HCT116 (cell line): ENCODE measurements at regions not wholly inside any gene's neighbourhood (a gene's known extent, or its start where the extent isn't known, plus 50 kb on each side); places are given as distances from the start of the nearest gene placed in this dataset.

ENCODE experiments used
- ATAC-seq: fragments of 200-7000 bp; cut with Tn5 transposase; 2 replicates; pipeline ENCODE4 v1.9.1; 2020; ENCODE audit warnings: mild to moderate bottlenecking, moderate library complexity
- BruUV-seq: library from RNA; stranded (reverse); fragments of 400-500 nt; replicated peaks from 2 replicates; lab custom pipeline; 2021; lab: Mats Ljungman, UMichigan
- CTCF ChIA-PET: fragments of 300-600 bp; sonication (Branson Sonifier 250); formaldehyde crosslinking; loops from one replicate; lab custom pipeline; 2021; ENCODE audit warnings: antibody characterized with exemption; lab: Charles Lee
- POLR2A ChIA-PET: fragments of 300-600, 350-600 bp; sonication (Branson Sonifier 250); formaldehyde crosslinking; loops from one replicate; lab custom pipeline; 2021; ENCODE audit warnings: antibody characterized with exemption; lab: Charles Lee
- RAD21 ChIA-PET, 2 experiments: fragments of 300-600 bp; sonication (Branson Sonifier 250); formaldehyde crosslinking; loops; one replicate each; lab custom pipeline; 2023; ENCODE audit warnings: low total read pairs in 2 of 2; ENCODE audit not compliant: uncharacterized antibody in 2 of 2, unreplicated experiment in 2 of 2, low non-redundant PET in 1 of 2; lab: Charles Lee
- DNase-seq: peaks from one replicate; pipeline ENCODE4 v3.0.0-alpha.2; 2010; ENCODE audit warnings: low read depth, low spot score
- H2AFZ ChIP-seq: fragments of 200-600 bp; shearing (Covaris generic), sonication (generic); 2 replicates; pipeline ENCODE4 v1.6.1; 2017; ENCODE audit warnings: low read depth, mixed run types, mixed read lengths, antibody characterized with exemption, low read length; ENCODE audit not compliant: poor library complexity, severe bottlenecking
- H3K27ac ChIP-seq: 2 replicates; pipeline ENCODE4 v1.5.1; 2012; ENCODE audit warnings: low read depth, low read length
- H3K27me3 ChIP-seq: fragments of 200-600 bp; sonication (generic); 2 replicates; pipeline ENCODE4 v1.6.1; 2016; ENCODE audit warnings: mixed run types, low read length, mixed read lengths; ENCODE audit not compliant: insufficient read depth
- H3K36me3 ChIP-seq, 2 experiments: fragments of 200-500 bp in 1 of 2; fragments of 200-600 bp in 1 of 2; sonication (Bioruptor generic) in 1 of 2; sonication (generic) in 1 of 2; 2 replicates each; pipeline versions ENCODE4 v1.5.1 to v1.6.1; 2014 to 2016; ENCODE audit warnings: low read length in 2 of 2, inconsistent platforms in 1 of 2, mixed read lengths in 1 of 2, mixed run types in 1 of 2; ENCODE audit not compliant: insufficient read depth in 2 of 2, control insufficient read depth in 1 of 2
- H3K4me1 ChIP-seq, 2 experiments: fragments of 200-600 bp in 1 of 2; sonication (generic) in 1 of 2; 2 replicates each; pipeline versions ENCODE4 v1.5.1 to v1.6.1; 2012 to 2017; ENCODE audit warnings: low read length in 2 of 2, inconsistent platforms in 1 of 2, mild to moderate bottlenecking in 1 of 2, mixed read lengths in 1 of 2, mixed run types in 1 of 2, moderate library complexity in 1 of 2; ENCODE audit not compliant: insufficient read depth in 2 of 2, control insufficient read depth in 1 of 2
- H3K4me2 ChIP-seq: fragments of 200-600 bp; sonication (generic); 2 replicates; pipeline ENCODE4 v1.6.1; 2017; ENCODE audit warnings: mixed run types, low read length, mixed read lengths
- H3K4me3 ChIP-seq, 2 experiments: fragments of 200-600 bp in 1 of 2; sonication (generic) in 1 of 2; replicated peaks in 1 of 2; 2 replicates each; pipeline ENCODE4 v1.5.1; 2011 to 2016; ENCODE audit warnings: low read length in 2 of 2, control low read depth in 1 of 2, low read depth in 1 of 2, mild to moderate bottlenecking in 1 of 2, mixed read lengths in 1 of 2, mixed run types in 1 of 2
- H3K79me2 ChIP-seq: fragments of 200-600 bp; sonication (generic); 2 replicates; pipeline ENCODE4 v1.6.1; 2017; ENCODE audit warnings: mild to moderate bottlenecking, mixed run types, low read length, moderate library complexity, mixed read lengths; ENCODE audit not compliant: insufficient read depth
- H3K9ac ChIP-seq: fragments of 200-600 bp; sonication (generic); 2 replicates; pipeline ENCODE4 v1.6.1; 2016; ENCODE audit warnings: low read length, mixed read lengths
- H3K9me2 ChIP-seq: fragments of 200-600 bp; sonication (generic), shearing (Covaris generic); 2 replicates; pipeline ENCODE4 v1.6.1; 2017; ENCODE audit warnings: mixed run types, mild to moderate bottlenecking, moderate library complexity; ENCODE audit not compliant: insufficient read depth
- H3K9me3 ChIP-seq, 2 experiments: fragments of 200-500 bp in 1 of 2; fragments of 200-600 bp in 1 of 2; sonication (Bioruptor generic) in 1 of 2; sonication (generic) in 1 of 2; 2 replicates each; pipeline ENCODE4 v1.6.1; 2014 to 2017; ENCODE audit warnings: low read length in 2 of 2, mixed read lengths in 2 of 2, inconsistent platforms in 1 of 2, low read depth in 1 of 2, mild to moderate bottlenecking in 1 of 2, mixed run types in 1 of 2, moderate library complexity in 1 of 2; ENCODE audit not compliant: control insufficient read depth in 1 of 2, insufficient read depth in 1 of 2
- H4K20me1 ChIP-seq: fragments of 200-600 bp; sonication (generic), shearing (Covaris generic); 2 replicates; pipeline ENCODE4 v1.6.1; 2017; ENCODE audit warnings: mixed run types, mild to moderate bottlenecking, moderate library complexity; ENCODE audit not compliant: insufficient read depth
- ATF3 ChIP-seq: IDR thresholded peaks from 2 replicates; pipeline ENCODE4 v1.6.1; 2012
- CEBPB ChIP-seq: IDR thresholded peaks from 2 replicates; pipeline ENCODE4 v1.6.1; 2012; ENCODE audit warnings: low read depth
- EGR1 ChIP-seq: IDR thresholded peaks from 2 replicates; pipeline ENCODE4 v1.6.1; 2012; ENCODE audit warnings: low read depth
- ELF1 ChIP-seq: IDR thresholded peaks from 2 replicates; pipeline ENCODE4 v1.6.1; 2012; ENCODE audit warnings: low read depth, borderline replicate concordance
- EZH2phosphoT487 ChIP-seq: fragments of 200-600 bp; IDR thresholded peaks from 2 replicates; pipeline ENCODE4 v1.6.1; 2018; ENCODE audit warnings: antibody characterized with exemption, borderline replicate concordance
- FOSL1 ChIP-seq: IDR thresholded peaks from 2 replicates; pipeline ENCODE4 v1.6.1; 2012; ENCODE audit warnings: low read depth
- JUND ChIP-seq: IDR thresholded peaks from 2 replicates; pipeline ENCODE4 v1.6.1; 2012
- MAX ChIP-seq: IDR thresholded peaks from 2 replicates; pipeline ENCODE4 v1.6.1; 2012
- POLR2A ChIP-seq: IDR thresholded peaks from 2 replicates; pipeline ENCODE4 v1.7.0; 2011; ENCODE audit warnings: borderline replicate concordance; ENCODE audit not compliant: insufficient read depth, insufficient read length; ENCODE audit errors: extremely low read depth
- POLR2AphosphoS5 ChIP-seq: IDR thresholded peaks from 2 replicates; pipeline ENCODE4 v1.6.1; 2011; ENCODE audit warnings: mild to moderate bottlenecking, low read depth, low read length, moderate library complexity
- RAD21 ChIP-seq: IDR thresholded peaks from 2 replicates; pipeline ENCODE4 v1.6.1; 2012; ENCODE audit warnings: low read depth, mild to moderate bottlenecking
- SIN3A ChIP-seq: IDR thresholded peaks from 2 replicates; pipeline ENCODE4 v1.6.1; 2012; ENCODE audit warnings: low read depth
- SP1 ChIP-seq: IDR thresholded peaks from 2 replicates; pipeline ENCODE4 v1.6.1; 2012; ENCODE audit warnings: low read depth
- ZFX ChIP-seq: fragments of 450-650 bp; IDR thresholded peaks from 2 replicates; pipeline ENCODE4 v1.6.1; 2017
- ZNF274 ChIP-seq: fragments of 200-500 bp; sonication (Bioruptor generic); IDR thresholded peaks from 2 replicates; pipeline ENCODE4 v1.6.1; 2014; ENCODE audit warnings: mild to moderate bottlenecking, low read depth, low read length, inconsistent platforms
- intact Hi-C: fragments of 100-400 bp; cut with micrococcal nuclease; formaldehyde crosslinking; loops from 2 replicates; pipeline ENCODE4 v1.10.0; 2022
- TF ChIP-seq, protein P1 (sequence below): IDR thresholded peaks from 2 replicates; pipeline ENCODE4 v1.6.1; 2012; ENCODE audit warnings: low read depth

DNA sequence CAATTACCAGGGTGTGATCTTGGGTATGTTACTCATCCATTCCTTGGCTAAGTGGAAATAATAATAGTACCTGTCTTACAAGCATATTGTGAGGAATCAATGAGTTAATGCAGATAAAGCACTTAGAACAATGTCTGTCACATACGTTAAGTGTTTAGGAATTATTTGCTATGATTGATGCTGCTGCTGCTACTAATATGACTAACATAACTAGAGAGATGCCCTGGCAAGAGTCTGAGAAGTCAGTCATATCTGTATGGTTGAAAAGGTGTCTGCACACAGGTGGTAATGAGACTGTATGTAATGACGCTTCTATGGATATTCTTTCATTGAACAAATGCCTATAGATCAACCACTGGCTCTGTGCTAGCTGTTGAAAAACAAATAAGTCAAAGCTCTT lies 100.1 kb upstream of the PCGF5 start:
- Histone ChIP-seq H3K4me2 (no peak overlapping the region), H3K79me2 (no peaks in the 10 kb centered on the region), H3K36me3 (no peaks in the 10 kb centered on the region), H2AFZ (no peak overlapping the region), H3K9ac (no peak overlapping the region), H4K20me1 (no peaks in the 10 kb centered on the region), H3K9me3 (no peaks in the 10 kb centered on the region), H3K27ac (no peak overlapping the region), H3K27me3 (no peaks in the 10 kb centered on the region), H3K9me2 (no peaks in the 10 kb centered on the region), H3K4me1 (no peaks in the 10 kb centered on the region; a peak in 1 of 4 replicates), H3K4me3 (no peak overlapping the region)
- DNase-seq: no peak
- RAD21 ChIA-PET: no interaction called here
- POLR2A ChIA-PET: no interaction called here
- intact Hi-C loops: no loop called here
- CTCF ChIA-PET: no interaction called here
- TF ChIP-seq ZFX: no peak
- no peak for TF ChIP-seq MAX
- no peak for TF ChIP-seq ELF1
- TF ChIP-seq JUND: no peak
- no peak for TF ChIP-seq EGR1
- no peak for TF ChIP-seq SP1
- no peak for TF ChIP-seq EZH2phosphoT487
- no peak for TF ChIP-seq POLR2A
- TF ChIP-seq POLR2AphosphoS5: no peak
- no peak for TF ChIP-seq ZNF274
- no peak for TF ChIP-seq FOSL1
- no peak for TF ChIP-seq ATF3
- TF ChIP-seq SIN3A: no peak
- TF ChIP-seq CEBPB: no peak
- no peak for TF ChIP-seq RAD21
- TF ChIP-seq, protein P1, sequence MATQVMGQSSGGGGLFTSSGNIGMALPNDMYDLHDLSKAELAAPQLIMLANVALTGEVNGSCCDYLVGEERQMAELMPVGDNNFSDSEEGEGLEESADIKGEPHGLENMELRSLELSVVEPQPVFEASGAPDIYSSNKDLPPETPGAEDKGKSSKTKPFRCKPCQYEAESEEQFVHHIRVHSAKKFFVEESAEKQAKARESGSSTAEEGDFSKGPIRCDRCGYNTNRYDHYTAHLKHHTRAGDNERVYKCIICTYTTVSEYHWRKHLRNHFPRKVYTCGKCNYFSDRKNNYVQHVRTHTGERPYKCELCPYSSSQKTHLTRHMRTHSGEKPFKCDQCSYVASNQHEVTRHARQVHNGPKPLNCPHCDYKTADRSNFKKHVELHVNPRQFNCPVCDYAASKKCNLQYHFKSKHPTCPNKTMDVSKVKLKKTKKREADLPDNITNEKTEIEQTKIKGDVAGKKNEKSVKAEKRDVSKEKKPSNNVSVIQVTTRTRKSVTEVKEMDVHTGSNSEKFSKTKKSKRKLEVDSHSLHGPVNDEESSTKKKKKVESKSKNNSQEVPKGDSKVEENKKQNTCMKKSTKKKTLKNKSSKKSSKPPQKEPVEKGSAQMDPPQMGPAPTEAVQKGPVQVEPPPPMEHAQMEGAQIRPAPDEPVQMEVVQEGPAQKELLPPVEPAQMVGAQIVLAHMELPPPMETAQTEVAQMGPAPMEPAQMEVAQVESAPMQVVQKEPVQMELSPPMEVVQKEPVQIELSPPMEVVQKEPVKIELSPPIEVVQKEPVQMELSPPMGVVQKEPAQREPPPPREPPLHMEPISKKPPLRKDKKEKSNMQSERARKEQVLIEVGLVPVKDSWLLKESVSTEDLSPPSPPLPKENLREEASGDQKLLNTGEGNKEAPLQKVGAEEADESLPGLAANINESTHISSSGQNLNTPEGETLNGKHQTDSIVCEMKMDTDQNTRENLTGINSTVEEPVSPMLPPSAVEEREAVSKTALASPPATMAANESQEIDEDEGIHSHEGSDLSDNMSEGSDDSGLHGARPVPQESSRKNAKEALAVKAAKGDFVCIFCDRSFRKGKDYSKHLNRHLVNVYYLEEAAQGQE: no peak
- ATAC-seq: no peak
- no TSS peak for BruUV-seq
